ENCODE measurements at regions not wholly inside any gene's neighbourhood (a gene's known extent, or its start where the extent isn't known, plus 50 kb on each side); places are given as distances from the start of the nearest gene placed in this dataset.
A peak's percentile ranks its signal among the peaks of the same experiment; 100 is the strongest.
"Not testable (repeated sequence)": the region's sequence is repeated elsewhere in the genome, so short reads cannot be mapped to it uniquely, and the experiment has no call there.

GRCh38 chr2:185668710-185669109 is 69.9 kb upstream of the FSIP2 start:
- DNase-seq (ENCODE audit: low spot score) = no peak
- Mint-ChIP-seq H3K27me3 (ENCODE audit: low read depth) (no peaks in the 10 kb centered on the region), H3K36me3 (no peaks in the 10 kb centered on the region), H3K4me1 (peaks cover 8% of the 10 kb centered on the region), H3K4me3 (no peak overlapping the region), H3K27ac (no peak overlapping the region), H3K9me3 (no peaks in the 10 kb centered on the region)
- TF ChIP-seq IRF2 (CRISPR knock-in tag; IDR thresholded peaks at IDR 0.05; ENCODE audit: borderline replicate concordance, low read depth) (no peak), GABPB1 (CRISPR knock-in tag; IDR thresholded peaks at IDR 0.05) (peak; percentile 53; the same call in 1 of the 2 replicates)
- ChIA-PET CTCF (interaction anchor here (0.8 kb wide), 1 partner anchor 39 kb away, joined by 3 read pairs; no protein-coding TSS in a partner anchor), POLR2A (no interaction called here)
- no peak for ATAC-seq

- ATAC-seq = no peak
- H3K27me3 Mint-ChIP-seq (ENCODE audit: low read depth) = no peaks in the 10 kb centered on the region
- H3K9me3 Mint-ChIP-seq = peaks cover 10% of the 10 kb centered on the region
- ChIA-PET POLR2A (no interaction called here), CTCF (no interaction called here)
- peaks cover 4% of the 10 kb centered on the region for H3K36me3 Mint-ChIP-seq
- H3K4me3 Mint-ChIP-seq = no peak overlapping the region
- no peak for DNase-seq (ENCODE audit: low spot score)
- peaks cover 10% of the 10 kb centered on the region for H3K4me1 Mint-ChIP-seq
- TF ChIP-seq FOXK1 (CRISPR knock-in tag; IDR thresholded peaks at IDR 0.05) (no peak), ZNF396 (CRISPR knock-in tag; IDR thresholded peaks at IDR 0.05; ENCODE audit: borderline replicate concordance) (no peak), ZNF121 (CRISPR knock-in tag; IDR thresholded peaks at IDR 0.05) (no peak), ATF6 (CRISPR knock-in tag; IDR thresholded peaks at IDR 0.05) (no peak), RORB (CRISPR knock-in tag; IDR thresholded peaks at IDR 0.05) (no peak), MAX (CRISPR knock-in tag; IDR thresholded peaks at IDR 0.05) (no peak), ZNF317 (CRISPR knock-in tag; IDR thresholded peaks at IDR 0.05; ENCODE audit: borderline replicate concordance, low read depth) (no peak), RELA (CRISPR knock-in tag; IDR thresholded peaks at IDR 0.05; ENCODE audit: borderline replicate concordance) (no peak), ATF3 (CRISPR knock-in tag; conservative IDR thresholded peaks at IDR 0.05) (no peak)
- no peak overlapping the region for H3K27ac Mint-ChIP-seq
Observed at GRCh38 chr2:185674232-185674631, 64.4 kb upstream of the FSIP2 start.

- Mint-ChIP-seq H3K4me1 (peaks cover 6% of the 10 kb centered on the region), H3K27me3 (ENCODE audit: low read depth) (no peaks in the 10 kb centered on the region), H3K4me3 (no peak overlapping the region), H3K9me3 (peaks cover 10% of the 10 kb centered on the region), H3K27ac (no peak overlapping the region), H3K36me3 (peaks cover 4% of the 10 kb centered on the region)
- CTCF ChIA-PET = no interaction called here
- TF ChIP-seq ATF3 (CRISPR knock-in tag; conservative IDR thresholded peaks at IDR 0.05) (no peak), OVOL2 (CRISPR knock-in tag; IDR thresholded peaks at IDR 0.05; ENCODE audit: borderline replicate concordance) (no peak), JUN (CRISPR knock-in tag; IDR thresholded peaks at IDR 0.05) (no peak), ZNF317 (CRISPR knock-in tag; IDR thresholded peaks at IDR 0.05; ENCODE audit: borderline replicate concordance, low read depth) (no peak), HMGXB4 (CRISPR knock-in tag; IDR thresholded peaks at IDR 0.05) (no peak), PREB (CRISPR knock-in tag; IDR thresholded peaks at IDR 0.05; ENCODE audit: borderline replicate concordance) (no peak), ATF2 (CRISPR knock-in tag; IDR thresholded peaks at IDR 0.05; ENCODE audit: borderline replicate concordance, low read depth) (no peak), SP1 (CRISPR knock-in tag; conservative IDR thresholded peaks at IDR 0.05) (no peak), ZNF121 (CRISPR knock-in tag; IDR thresholded peaks at IDR 0.05) (no peak)
- POLR2A ChIA-PET = no interaction called here
- DNase-seq (ENCODE audit: low spot score) = no peak
- ATAC-seq = no peak
Observed at GRCh38 chr2:185676316-185676715, 62.3 kb upstream of the FSIP2 start.

- peaks cover 13% of the 10 kb centered on the region for H3K36me3 Mint-ChIP-seq
- ATAC-seq; H3K27me3 Mint-ChIP-seq (ENCODE audit: low read depth); POLR2A ChIA-PET; H3K4me3 Mint-ChIP-seq; H3K4me1 Mint-ChIP-seq; H3K27ac Mint-ChIP-seq; DNase-seq (ENCODE audit: low spot score): not testable (repeated sequence)
- H3K9me3 Mint-ChIP-seq = peaks cover 31% of the 10 kb centered on the region
- CTCF ChIA-PET = interaction anchor here (1.6 kb wide), 1 partner anchor 52 kb away, joined by 3 read pairs; no protein-coding TSS in a partner anchor
Observed at GRCh38 chr2:185687001-185687400, 51.6 kb upstream of the FSIP2 start.
